Natural killer cell (primary cell): ENCODE measurements at regions not wholly inside any gene's neighbourhood (a gene's known extent, or its start where the extent isn't known, plus 50 kb on each side); places are given as distances from the start of the nearest gene placed in this dataset.
"Not testable (repeated sequence)": the region's sequence is repeated elsewhere in the genome, so short reads cannot be mapped to it uniquely, and the experiment has no call there.

ENCODE experiments used
- ATAC-seq, 3 donors: fragments of 150-1000 bp in 2 of 3; fragments of 200-7000 bp in 1 of 3; cut with Tn5 transposase; 1 replicate in 1 of 3; 2 replicates in 2 of 3; pipeline ENCODE4 v1.10.0; 2021; ENCODE audit warnings: mild to moderate bottlenecking in 2 of 3, moderate library complexity in 2 of 3
- DNase-seq, 2 donors: peaks; one replicate each; pipeline versions ENCODE4 v3.0.0 to v3.0.0-alpha.2; 2013 to 2021; ENCODE audit warnings: mixed read lengths in 1 of 2
- H3K27ac ChIP-seq: one replicate; pipeline ENCODE4 v1.5.1; 2013; ENCODE audit warnings: mild to moderate bottlenecking, low read length
- H3K27me3 ChIP-seq: one replicate; pipeline ENCODE4 v1.6.1; 2013; ENCODE audit warnings: low read length; ENCODE audit not compliant: control insufficient read depth, insufficient read depth
- H3K36me3 ChIP-seq: one replicate; pipeline ENCODE4 v1.6.1; 2013; ENCODE audit warnings: low read length; ENCODE audit not compliant: control insufficient read depth, insufficient read depth
- H3K4me1 ChIP-seq: one replicate; pipeline ENCODE4 v1.6.1; 2013; ENCODE audit warnings: low read length; ENCODE audit not compliant: control insufficient read depth, insufficient read depth
- H3K4me3 ChIP-seq: one replicate; pipeline ENCODE4 v1.5.1; 2013; ENCODE audit warnings: low read length
- H3K9me3 ChIP-seq: one replicate; pipeline ENCODE4 v1.6.1; 2013; ENCODE audit warnings: low read length; ENCODE audit not compliant: control insufficient read depth, insufficient read depth
- H3K27ac Mint-ChIP-seq, 2 donors: one replicate each; pipeline ENCODE4 v1.8.0; 2022; ENCODE audit warnings: mild to moderate bottlenecking in 2 of 2, mixed read lengths in 2 of 2, moderate library complexity in 1 of 2
- H3K27me3 Mint-ChIP-seq, 2 donors: one replicate each; pipeline ENCODE4 v1.8.0; 2022; ENCODE audit warnings: low read depth in 2 of 2, mixed read lengths in 2 of 2
- H3K36me3 Mint-ChIP-seq: one replicate; pipeline ENCODE4 v1.8.0; 2022; ENCODE audit warnings: mixed read lengths
- H3K4me1 Mint-ChIP-seq, 2 donors: one replicate each; pipeline ENCODE4 v1.8.0; 2022; ENCODE audit warnings: mixed read lengths in 2 of 2
- H3K4me3 Mint-ChIP-seq: one replicate; pipeline ENCODE4 v1.8.0; 2022; ENCODE audit warnings: mild to moderate bottlenecking, moderate library complexity, mixed read lengths
- H3K9me3 Mint-ChIP-seq, 2 donors: one replicate each; pipeline ENCODE4 v1.8.0; 2022; ENCODE audit warnings: mixed read lengths in 2 of 2
- WGBS: methylation state at CpG from one replicate; pipeline ENCODE4 v1.1.7; 2013; ENCODE audit warnings: missing lambda C conversion rate; ENCODE audit not compliant: insufficient coverage; 5-methylcytosine and 5-hydroxymethylcytosine counted together
- intact Hi-C: fragments of 100-400 bp; cut with micrococcal nuclease; formaldehyde crosslinking; loops from one replicate; pipeline ENCODE4 v1.14.2; 2022
- TF ChIP-seq, protein P1 (sequence below): fragments of 200-600 bp; IDR thresholded peaks from one replicate; pipeline ENCODE4 v1.8.0; 2022; ENCODE audit warnings: antibody characterized with exemption

DNA sequence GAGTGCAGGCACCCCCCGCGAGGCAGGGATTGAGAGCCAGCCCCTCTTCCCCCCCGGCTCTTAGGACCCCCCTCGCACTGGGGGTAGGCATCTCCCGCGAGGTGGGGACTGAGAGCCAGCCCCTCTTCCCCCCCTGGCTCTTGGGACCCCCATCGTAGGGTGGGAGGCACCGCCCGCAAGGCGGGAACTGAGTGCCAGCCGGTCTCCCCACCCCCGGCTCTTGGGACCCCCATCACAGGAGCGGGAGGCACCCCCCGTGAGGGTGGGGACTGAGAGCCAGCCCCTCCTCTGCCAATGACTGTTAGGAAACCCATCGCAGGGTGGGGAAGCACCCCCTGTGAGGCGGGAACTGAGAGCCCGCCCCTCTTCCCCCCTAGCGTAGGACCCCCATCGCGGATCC, 363.4 kb upstream of the SPRY2 start:
- Mint-ChIP-seq H3K4me1 (no peaks in the 10 kb centered on the region), H3K9me3 (no peaks in the 10 kb centered on the region), H3K36me3 (no peaks in the 10 kb centered on the region), H3K27me3 (no peaks in the 10 kb centered on the region), H3K4me3 (no peak overlapping the region), H3K27ac (no peak overlapping the region)
- Histone ChIP-seq H3K9me3 (peaks cover 7% of the 10 kb centered on the region), H3K27ac (no peak overlapping the region), H3K27me3 (no peaks in the 10 kb centered on the region), H3K4me3 (no peak overlapping the region), H3K4me1 (no peaks in the 10 kb centered on the region), H3K36me3 (no peaks in the 10 kb centered on the region)
- 86% methylated on average over 13 of the region's 20 CpGs for WGBS
- ATAC-seq (no peak), DNase-seq (no peak)
- TF ChIP-seq, protein P1, sequence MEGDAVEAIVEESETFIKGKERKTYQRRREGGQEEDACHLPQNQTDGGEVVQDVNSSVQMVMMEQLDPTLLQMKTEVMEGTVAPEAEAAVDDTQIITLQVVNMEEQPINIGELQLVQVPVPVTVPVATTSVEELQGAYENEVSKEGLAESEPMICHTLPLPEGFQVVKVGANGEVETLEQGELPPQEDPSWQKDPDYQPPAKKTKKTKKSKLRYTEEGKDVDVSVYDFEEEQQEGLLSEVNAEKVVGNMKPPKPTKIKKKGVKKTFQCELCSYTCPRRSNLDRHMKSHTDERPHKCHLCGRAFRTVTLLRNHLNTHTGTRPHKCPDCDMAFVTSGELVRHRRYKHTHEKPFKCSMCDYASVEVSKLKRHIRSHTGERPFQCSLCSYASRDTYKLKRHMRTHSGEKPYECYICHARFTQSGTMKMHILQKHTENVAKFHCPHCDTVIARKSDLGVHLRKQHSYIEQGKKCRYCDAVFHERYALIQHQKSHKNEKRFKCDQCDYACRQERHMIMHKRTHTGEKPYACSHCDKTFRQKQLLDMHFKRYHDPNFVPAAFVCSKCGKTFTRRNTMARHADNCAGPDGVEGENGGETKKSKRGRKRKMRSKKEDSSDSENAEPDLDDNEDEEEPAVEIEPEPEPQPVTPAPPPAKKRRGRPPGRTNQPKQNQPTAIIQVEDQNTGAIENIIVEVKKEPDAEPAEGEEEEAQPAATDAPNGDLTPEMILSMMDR: no peak
- intact Hi-C loops: no loop called here

DNA sequence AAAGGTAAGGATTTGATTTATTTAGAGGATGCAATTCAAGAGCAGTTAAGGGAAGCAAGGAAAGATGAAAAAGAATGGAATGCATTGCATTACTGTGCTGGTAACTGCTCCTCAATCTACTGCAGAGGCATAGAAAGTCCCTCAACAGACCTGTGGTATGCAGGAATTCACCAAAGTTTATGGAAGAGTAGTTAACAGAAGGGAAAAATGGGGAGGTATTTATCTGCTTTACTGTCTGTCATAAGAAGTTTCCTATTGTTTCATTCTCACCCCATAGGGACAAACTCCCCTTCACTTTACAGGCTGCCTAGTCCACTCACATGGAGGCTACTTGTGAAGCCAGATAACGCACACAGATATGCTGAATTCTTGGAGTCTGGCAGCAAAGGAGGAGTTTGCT, 354.9 kb upstream of the SPRY2 start:
- TF ChIP-seq, protein P1: no peak
- ATAC-seq (no peak), DNase-seq (no peak)
- WGBS: 87% methylated on average over 1 of the region's 1 CpG
- Histone ChIP-seq H3K27ac (no peak overlapping the region), H3K4me1 (no peaks in the 10 kb centered on the region), H3K9me3 (no peaks in the 10 kb centered on the region), H3K4me3 (no peak overlapping the region), H3K27me3 (no peaks in the 10 kb centered on the region), H3K36me3 (no peaks in the 10 kb centered on the region)
- H3K4me1 Mint-ChIP-seq: no peaks in the 10 kb centered on the region
- no peaks in the 10 kb centered on the region for H3K27me3 Mint-ChIP-seq
- peaks cover 4 to 11% of the 10 kb centered on the region in 2 donors for H3K9me3 Mint-ChIP-seq
- H3K27ac Mint-ChIP-seq: no peak overlapping the region
- intact Hi-C loops: no loop called here
- H3K36me3 Mint-ChIP-seq: peaks cover 4% of the 10 kb centered on the region
- no peak overlapping the region for H3K4me3 Mint-ChIP-seq

DNA sequence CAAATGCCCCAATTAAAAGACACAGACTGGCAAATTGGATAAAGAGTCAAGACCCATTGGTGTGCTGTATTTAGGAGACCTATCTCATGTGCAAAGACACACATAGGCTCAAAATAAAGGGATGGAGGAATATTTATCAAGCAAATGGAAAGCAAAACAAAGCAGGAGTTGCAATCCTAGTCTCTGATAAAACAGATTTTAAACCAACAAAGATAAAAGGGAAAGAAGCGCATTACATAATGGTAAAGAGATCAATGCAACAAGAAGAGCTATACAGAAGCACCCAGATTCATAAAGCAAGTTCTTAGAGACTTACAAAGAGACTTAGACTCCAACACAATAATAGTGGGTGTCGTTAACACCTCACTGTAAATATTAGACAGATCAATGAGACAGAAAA, 350.9 kb upstream of the SPRY2 start:
- H3K4me3 Mint-ChIP-seq, H3K4me1 Mint-ChIP-seq, H3K27me3 Mint-ChIP-seq, H3K27me3 ChIP-seq, H3K27ac Mint-ChIP-seq, H3K9me3 ChIP-seq, ATAC-seq, H3K4me1 ChIP-seq, DNase-seq, H3K4me3 ChIP-seq, H3K36me3 ChIP-seq, intact Hi-C loops, H3K36me3 Mint-ChIP-seq, H3K27ac ChIP-seq: not testable (repeated sequence)
- 0% methylated on average over 1 of the region's 2 CpGs for WGBS
- peaks cover 4 to 16% of the 10 kb centered on the region in 2 donors for H3K9me3 Mint-ChIP-seq

DNA sequence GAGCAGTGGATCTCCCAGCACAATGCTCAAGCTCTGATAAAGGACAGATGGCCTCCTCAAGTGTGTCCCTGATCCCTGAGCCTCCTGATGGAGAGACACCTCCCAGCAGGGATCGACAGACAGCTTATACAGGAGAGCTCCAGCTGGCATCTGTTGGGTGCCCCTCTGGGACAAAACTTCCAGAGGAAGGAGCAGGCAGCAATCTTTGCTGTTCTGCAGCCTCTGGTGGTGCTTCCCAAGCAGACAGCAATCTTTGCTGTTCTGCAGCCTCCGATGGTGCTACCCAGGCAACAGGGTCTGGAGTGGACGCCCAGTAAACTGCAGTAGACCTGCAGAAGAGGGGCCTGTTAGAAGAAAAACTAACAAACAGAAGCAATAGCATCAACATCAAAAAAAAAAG, 349.3 kb upstream of the SPRY2 start:
- H3K36me3 ChIP-seq: no peaks in the 10 kb centered on the region
- H3K9me3 Mint-ChIP-seq: peaks cover 4 to 16% of the 10 kb centered on the region in 2 donors
- H3K27me3 Mint-ChIP-seq: no peaks in the 10 kb centered on the region
- ATAC-seq (no peak), DNase-seq (no peak)
- peaks cover 6% of the 10 kb centered on the region for H3K9me3 ChIP-seq
- WGBS: 96% methylated on average over 3 of the region's 3 CpGs
- intact Hi-C loops: no loop called here
- H3K27me3 ChIP-seq: no peaks in the 10 kb centered on the region
- H3K27ac Mint-ChIP-seq: no peak overlapping the region
- H3K4me1 ChIP-seq: no peaks in the 10 kb centered on the region
- no peak overlapping the region for H3K27ac ChIP-seq
- no peak overlapping the region for H3K4me3 Mint-ChIP-seq
- H3K4me3 ChIP-seq: no peak overlapping the region
- H3K4me1 Mint-ChIP-seq: no peaks in the 10 kb centered on the region
- peaks cover 9% of the 10 kb centered on the region for H3K36me3 Mint-ChIP-seq
- TF ChIP-seq, protein P1: no peak
